ENCODE measurements at regions not wholly inside any gene's neighbourhood (a gene's known extent, or its start where the extent isn't known, plus 50 kb on each side); places are given as distances from the start of the nearest gene placed in this dataset.
"Not testable (repeated sequence)": the region's sequence is repeated elsewhere in the genome, so short reads cannot be mapped to it uniquely, and the experiment has no call there.

DNA sequence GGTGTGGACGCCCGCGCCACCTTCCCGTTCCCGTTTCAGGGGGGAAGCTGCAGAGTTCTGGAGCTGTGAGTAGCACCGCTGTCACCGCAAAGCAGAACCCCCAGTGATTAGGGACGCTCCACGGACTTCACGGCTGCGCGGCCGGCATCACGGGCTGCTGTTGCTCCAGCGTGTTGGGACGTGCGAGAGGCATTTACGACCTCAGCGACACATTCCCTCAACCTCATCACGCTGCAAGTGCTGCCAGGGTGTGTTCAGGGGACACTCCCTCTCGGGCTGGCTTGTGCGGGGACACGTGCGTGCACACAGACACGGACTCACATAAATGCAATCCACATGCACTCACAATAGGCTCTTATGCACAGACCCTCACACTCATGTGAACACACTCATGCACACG, 187.9 kb downstream of the NPIPB11 start:
- not testable (repeated sequence) for TF ChIP-seq RAD21 (IDR thresholded peaks at IDR 0.05; ENCODE audit: low read length); MXI1 (IDR thresholded peaks at IDR 0.05; ENCODE audit: borderline replicate concordance, low read depth, low read length); POLR2A (IDR thresholded peaks at IDR 0.05; ENCODE audit: low read depth, low read length); CHD1 (IDR thresholded peaks at IDR 0.05; ENCODE audit: low read depth, low read length); BHLHE40 (IDR thresholded peaks at IDR 0.05; ENCODE audit: low read depth, low read length)
- TF ChIP-seq, protein P1, sequence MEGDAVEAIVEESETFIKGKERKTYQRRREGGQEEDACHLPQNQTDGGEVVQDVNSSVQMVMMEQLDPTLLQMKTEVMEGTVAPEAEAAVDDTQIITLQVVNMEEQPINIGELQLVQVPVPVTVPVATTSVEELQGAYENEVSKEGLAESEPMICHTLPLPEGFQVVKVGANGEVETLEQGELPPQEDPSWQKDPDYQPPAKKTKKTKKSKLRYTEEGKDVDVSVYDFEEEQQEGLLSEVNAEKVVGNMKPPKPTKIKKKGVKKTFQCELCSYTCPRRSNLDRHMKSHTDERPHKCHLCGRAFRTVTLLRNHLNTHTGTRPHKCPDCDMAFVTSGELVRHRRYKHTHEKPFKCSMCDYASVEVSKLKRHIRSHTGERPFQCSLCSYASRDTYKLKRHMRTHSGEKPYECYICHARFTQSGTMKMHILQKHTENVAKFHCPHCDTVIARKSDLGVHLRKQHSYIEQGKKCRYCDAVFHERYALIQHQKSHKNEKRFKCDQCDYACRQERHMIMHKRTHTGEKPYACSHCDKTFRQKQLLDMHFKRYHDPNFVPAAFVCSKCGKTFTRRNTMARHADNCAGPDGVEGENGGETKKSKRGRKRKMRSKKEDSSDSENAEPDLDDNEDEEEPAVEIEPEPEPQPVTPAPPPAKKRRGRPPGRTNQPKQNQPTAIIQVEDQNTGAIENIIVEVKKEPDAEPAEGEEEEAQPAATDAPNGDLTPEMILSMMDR (conservative IDR thresholded peaks at IDR 0.05; ENCODE audit: low read depth, low read length): not testable (repeated sequence)

Data from IMR-90 (cell line).